Suprapubic skin (tissue), 4 donors: ENCODE measurements at regions not wholly inside any gene's neighbourhood (a gene's known extent, or its start where the extent isn't known, plus 50 kb on each side); places are given as distances from the start of the nearest gene placed in this dataset.

Experiments used
- DNase-seq, 2 donors: peaks; one replicate each; pipeline ENCODE4 v3.0.0-alpha.2; 2019; ENCODE audit warnings: low spot score in 2 of 2
- H3K27ac ChIP-seq: fragments of 200-600 bp; sonication (generic); one replicate; pipeline ENCODE4 v1.5.1; 2019
- H3K27me3 ChIP-seq: fragments of 200-600 bp; sonication (generic); one replicate; pipeline ENCODE4 v1.5.1; 2019
- H3K36me3 ChIP-seq: fragments of 200-600 bp; sonication (generic); one replicate; pipeline ENCODE4 v1.5.1; 2019
- H3K4me1 ChIP-seq: fragments of 200-600 bp; sonication (generic); one replicate; pipeline ENCODE4 v1.5.1; 2019
- H3K4me3 ChIP-seq: fragments of 200-600 bp; sonication (generic); one replicate; pipeline ENCODE4 v1.5.1; 2019; ENCODE audit warnings: mild to moderate bottlenecking
- H3K9me3 ChIP-seq: fragments of 200-600 bp; sonication (generic); one replicate; pipeline ENCODE4 v1.5.1; 2019
- EP300 ChIP-seq: sonication (generic); formaldehyde crosslinking; IDR thresholded peaks from one replicate; pipeline ENCODE4 v1.6.1; 2017; ENCODE audit warnings: antibody characterized with exemption
- POLR2A ChIP-seq, 2 donors: fragments of 450-650 bp; IDR thresholded peaks; one replicate each; pipeline ENCODE4 v1.6.1; 2017; ENCODE audit warnings: antibody characterized with exemption in 2 of 2, mild to moderate bottlenecking in 2 of 2, moderate library complexity in 2 of 2
- POLR2AphosphoS5 ChIP-seq, 3 donors: sonication (generic); formaldehyde crosslinking; IDR thresholded peaks; one replicate each; pipeline ENCODE4 v1.6.1; 2017; ENCODE audit warnings: antibody characterized with exemption in 3 of 3
- WGBS: methylation state at CpG from one replicate; pipeline ENCODE4 v1.1.5; 2018; 5-methylcytosine and 5-hydroxymethylcytosine counted together
- TF ChIP-seq, protein P1 (sequence below), 2 donors: fragments of 200-600 bp in 1 of 2; fragments of 450-650 bp in 1 of 2; sonication (generic) in 1 of 2; IDR thresholded peaks; one replicate each; pipeline ENCODE4 v1.5.1; 2016 to 2019; ENCODE audit warnings: antibody characterized with exemption in 2 of 2, mild to moderate bottlenecking in 1 of 2, moderate library complexity in 1 of 2

DNA sequence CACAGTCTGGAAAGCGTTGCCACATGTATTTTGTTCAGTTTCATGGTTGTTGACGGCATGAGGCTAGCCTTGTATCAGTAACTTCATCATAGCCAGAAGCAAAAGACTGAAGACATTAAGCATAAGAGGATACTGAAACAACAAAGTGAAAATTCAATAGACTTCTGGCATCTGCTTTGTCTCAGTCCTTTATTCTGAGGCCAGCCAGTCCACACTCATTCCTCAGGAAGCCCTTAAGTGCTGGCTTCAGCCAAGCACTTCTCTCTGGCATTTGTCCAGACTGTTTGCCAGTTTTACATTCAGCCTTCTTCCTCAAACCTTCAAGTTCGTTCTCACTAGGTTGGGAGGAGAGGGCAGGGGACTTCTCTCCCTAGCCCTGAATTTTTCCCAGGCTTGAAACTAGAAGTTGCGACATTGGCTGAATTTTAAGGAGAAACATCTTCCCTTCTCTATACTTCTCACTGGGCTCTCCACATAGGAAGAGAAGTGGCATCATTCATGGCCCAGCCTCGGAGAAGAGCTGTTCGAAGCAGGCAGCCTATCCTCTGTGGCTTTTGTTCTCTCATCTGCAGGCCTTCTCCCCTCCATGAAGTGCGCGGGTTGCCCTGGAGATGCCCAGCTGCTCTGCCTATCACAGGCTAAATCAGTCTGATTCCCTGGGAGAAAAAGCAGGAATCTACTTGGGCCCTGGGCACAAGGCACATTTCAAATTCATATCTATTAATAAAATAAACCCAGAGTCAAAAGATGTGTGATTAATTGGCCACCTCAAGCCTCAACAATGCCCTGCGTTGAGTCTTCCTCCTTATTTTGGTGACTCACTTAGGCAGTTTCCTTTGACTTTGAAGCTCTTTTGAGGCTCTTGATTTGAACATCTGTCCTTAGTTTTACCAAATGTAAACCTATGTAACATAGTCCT lies 130.9 kb upstream of the PLEKHA5 start:
- no peak overlapping the region for H3K4me3 ChIP-seq
- H3K36me3 ChIP-seq, result no peaks in the 10 kb centered on the region
- H3K4me1 ChIP-seq, result no peaks in the 10 kb centered on the region
- H3K9me3 ChIP-seq, result no peaks in the 10 kb centered on the region
- TF ChIP-seq EP300 (no peak), POLR2A (IDR thresholded peaks at IDR 0.05) (no peak), POLR2AphosphoS5 (IDR thresholded peaks at IDR 0.05) (no peak)
- TF ChIP-seq, protein P1, sequence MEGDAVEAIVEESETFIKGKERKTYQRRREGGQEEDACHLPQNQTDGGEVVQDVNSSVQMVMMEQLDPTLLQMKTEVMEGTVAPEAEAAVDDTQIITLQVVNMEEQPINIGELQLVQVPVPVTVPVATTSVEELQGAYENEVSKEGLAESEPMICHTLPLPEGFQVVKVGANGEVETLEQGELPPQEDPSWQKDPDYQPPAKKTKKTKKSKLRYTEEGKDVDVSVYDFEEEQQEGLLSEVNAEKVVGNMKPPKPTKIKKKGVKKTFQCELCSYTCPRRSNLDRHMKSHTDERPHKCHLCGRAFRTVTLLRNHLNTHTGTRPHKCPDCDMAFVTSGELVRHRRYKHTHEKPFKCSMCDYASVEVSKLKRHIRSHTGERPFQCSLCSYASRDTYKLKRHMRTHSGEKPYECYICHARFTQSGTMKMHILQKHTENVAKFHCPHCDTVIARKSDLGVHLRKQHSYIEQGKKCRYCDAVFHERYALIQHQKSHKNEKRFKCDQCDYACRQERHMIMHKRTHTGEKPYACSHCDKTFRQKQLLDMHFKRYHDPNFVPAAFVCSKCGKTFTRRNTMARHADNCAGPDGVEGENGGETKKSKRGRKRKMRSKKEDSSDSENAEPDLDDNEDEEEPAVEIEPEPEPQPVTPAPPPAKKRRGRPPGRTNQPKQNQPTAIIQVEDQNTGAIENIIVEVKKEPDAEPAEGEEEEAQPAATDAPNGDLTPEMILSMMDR (IDR thresholded peaks at IDR 0.05), result no peak
- 70% methylated on average over 9 of the region's 9 CpGs for WGBS
- H3K27ac ChIP-seq, result no peak overlapping the region
- H3K27me3 ChIP-seq, result no peaks in the 10 kb centered on the region
- DNase-seq, result no peak

DNA sequence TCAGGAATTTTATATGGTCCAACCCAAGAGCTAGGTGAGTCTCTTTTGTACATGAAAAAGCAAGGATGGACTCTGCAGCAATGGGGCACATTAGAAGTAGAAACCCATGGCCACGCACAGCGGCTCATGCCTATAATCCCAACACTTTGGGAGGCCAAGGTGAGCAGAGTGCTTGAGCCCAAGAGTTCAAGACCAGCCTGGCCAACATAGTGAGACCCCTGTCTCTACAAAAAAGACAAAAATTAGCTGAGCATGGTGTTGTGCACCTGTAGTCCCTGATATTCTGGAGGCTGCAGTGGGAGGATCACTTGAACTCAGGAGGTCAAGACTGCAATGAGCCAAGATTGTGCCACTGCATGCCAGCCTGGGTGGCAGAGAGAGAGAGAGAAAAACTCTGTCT lies 128.7 kb upstream of the PLEKHA5 start:
- no peak for DNase-seq

DNA sequence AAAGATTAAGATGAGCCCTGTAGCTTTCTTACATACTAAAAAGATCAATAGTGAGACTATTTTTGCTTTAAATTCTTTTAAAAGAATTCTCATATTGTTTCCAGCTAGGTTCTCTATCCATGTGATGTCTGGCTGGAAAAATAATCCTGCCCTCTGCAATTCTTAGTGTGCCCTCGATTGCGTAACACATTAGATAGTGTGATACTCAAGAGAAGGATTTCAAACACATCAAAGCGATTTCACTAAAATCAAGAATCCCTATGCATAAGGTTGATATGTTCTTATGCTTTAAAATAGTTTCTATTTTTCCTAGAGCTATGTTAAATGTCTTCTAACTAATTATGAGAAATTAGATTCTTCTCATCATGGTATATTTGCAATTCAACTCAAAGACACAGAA lies 127.3 kb upstream of the PLEKHA5 start:
- no peaks in the 10 kb centered on the region for H3K9me3 ChIP-seq
- H3K4me3 ChIP-seq, result no peak overlapping the region
- H3K4me1 ChIP-seq, result no peaks in the 10 kb centered on the region
- no peak for TF ChIP-seq POLR2AphosphoS5 (IDR thresholded peaks at IDR 0.05)
- no peak for TF ChIP-seq POLR2A (IDR thresholded peaks at IDR 0.05)
- TF ChIP-seq, protein P1 (IDR thresholded peaks at IDR 0.05), result no peak
- TF ChIP-seq EP300, result no peak
- no peaks in the 10 kb centered on the region for H3K36me3 ChIP-seq
- H3K27ac ChIP-seq, result no peak overlapping the region
- H3K27me3 ChIP-seq, result no peaks in the 10 kb centered on the region
- WGBS, result 86% methylated on average over 3 of the region's 3 CpGs
- DNase-seq, result no peak

More for the DNA sequence above, 128.7 kb upstream of the PLEKHA5 start:
- TF ChIP-seq POLR2A (IDR thresholded peaks at IDR 0.05) (no peak), EP300 (no peak), POLR2AphosphoS5 (IDR thresholded peaks at IDR 0.05) (no peak)
- TF ChIP-seq, protein P1 (IDR thresholded peaks at IDR 0.05), result no peak
- WGBS, result 97% methylated on average over 2 of the region's 2 CpGs
- no peaks in the 10 kb centered on the region for H3K4me1 ChIP-seq
- no peaks in the 10 kb centered on the region for H3K36me3 ChIP-seq
- no peak overlapping the region for H3K4me3 ChIP-seq
- H3K9me3 ChIP-seq, result no peaks in the 10 kb centered on the region
- H3K27me3 ChIP-seq, result no peaks in the 10 kb centered on the region
- H3K27ac ChIP-seq, result no peak overlapping the region

DNA sequence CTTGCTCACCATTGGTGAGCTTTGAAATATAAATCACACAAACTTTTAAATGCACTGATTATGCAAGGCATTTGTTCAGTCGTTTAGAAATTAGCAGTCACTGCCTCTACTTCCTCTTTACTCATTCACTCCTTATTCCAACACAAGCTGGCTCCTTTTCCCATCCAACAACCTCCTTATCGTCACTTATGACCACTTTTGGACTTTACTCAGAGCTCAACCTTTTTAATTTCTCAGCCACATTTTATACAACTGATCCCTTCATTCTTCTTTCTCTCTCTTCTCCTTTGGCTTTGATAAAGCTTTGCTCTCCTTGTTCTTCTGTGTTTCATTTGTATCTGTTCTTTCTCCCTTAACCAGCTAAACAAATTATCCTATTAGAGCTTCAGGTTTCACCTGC lies 126.4 kb upstream of the PLEKHA5 start:
- H3K4me1 ChIP-seq, result no peaks in the 10 kb centered on the region
- H3K27me3 ChIP-seq, result no peaks in the 10 kb centered on the region
- no peak for DNase-seq
- no peak for TF ChIP-seq POLR2AphosphoS5 (IDR thresholded peaks at IDR 0.05)
- no peak for TF ChIP-seq EP300
- H3K9me3 ChIP-seq, result no peaks in the 10 kb centered on the region
- H3K4me3 ChIP-seq, result no peak overlapping the region
- H3K36me3 ChIP-seq, result no peaks in the 10 kb centered on the region
- 55% methylated on average over 2 of the region's 2 CpGs for WGBS
- no peak overlapping the region for H3K27ac ChIP-seq

DNA sequence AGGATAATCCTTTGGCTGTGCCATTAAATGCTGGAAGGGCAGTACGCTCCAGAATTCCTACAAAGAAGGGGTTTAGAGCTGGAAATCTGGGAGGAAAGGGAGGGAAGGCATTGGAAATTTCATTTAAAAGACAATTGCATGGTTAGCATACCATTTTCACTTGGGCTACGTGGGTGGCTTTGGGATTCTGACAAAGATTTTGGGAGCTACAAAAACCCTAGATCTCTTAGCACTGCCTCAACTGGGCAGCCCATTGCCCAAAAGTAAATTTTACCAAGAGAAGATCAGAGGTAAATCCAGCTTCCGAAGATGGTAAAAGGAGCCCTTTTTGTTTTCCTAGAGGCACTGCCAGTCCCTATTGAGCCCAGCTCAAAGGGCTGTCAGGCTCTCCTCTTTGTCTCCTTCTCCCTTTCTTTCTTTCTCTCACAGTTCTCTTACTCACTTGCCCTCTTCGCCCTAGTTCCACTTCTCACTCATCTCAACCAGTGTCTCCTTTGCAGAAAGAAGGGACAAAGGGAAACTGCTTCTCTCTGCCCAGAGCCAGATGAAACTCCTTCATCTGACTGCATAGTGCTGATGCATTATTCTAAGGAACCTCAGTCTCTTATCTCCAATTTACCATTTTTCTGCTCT lies 125.4 kb upstream of the PLEKHA5 start:
- Histone ChIP-seq H3K36me3 (no peaks in the 10 kb centered on the region), H3K27ac (no peak overlapping the region), H3K4me3 (no peak overlapping the region), H3K4me1 (no peaks in the 10 kb centered on the region), H3K9me3 (no peaks in the 10 kb centered on the region), H3K27me3 (no peaks in the 10 kb centered on the region)
- WGBS, result 63% methylated on average over 4 of the region's 4 CpGs
- no peak for DNase-seq
- TF ChIP-seq EP300 (no peak), POLR2AphosphoS5 (IDR thresholded peaks at IDR 0.05) (no peak), POLR2A (IDR thresholded peaks at IDR 0.05) (no peak)
- TF ChIP-seq, protein P1 (IDR thresholded peaks at IDR 0.05), result no peak
